Activated B cell treated with CpG ODN at 0.5 μM for 24 hours (primary cell): ENCODE measurements at regions not wholly inside any gene's neighbourhood (a gene's known extent, or its start where the extent isn't known, plus 50 kb on each side); places are given as distances from the start of the nearest gene placed in this dataset.

Source experiments
- ATAC-seq: fragments of 200-7000 bp; cut with Tn5 transposase; one replicate; pipeline ENCODE4 v1.10.0; 2021; ENCODE audit warnings: low read depth, mild to moderate bottlenecking, moderate library complexity
- CTCF ChIA-PET: fragments of 350-600 bp; sonication (Branson Sonifier 250); formaldehyde crosslinking; loops from one replicate; lab custom pipeline; 2021; ENCODE audit warnings: antibody characterized with exemption; lab: Charles Lee
- POLR2A ChIA-PET: fragments of 350-600 bp; sonication (Branson Sonifier 250); formaldehyde crosslinking; loops from one replicate; lab custom pipeline; 2021; ENCODE audit warnings: antibody characterized with exemption; lab: Charles Lee
- DNase-seq: peaks from one replicate; pipeline ENCODE4 v3.0.0; 2022
- H3K27ac Mint-ChIP-seq: one replicate; pipeline ENCODE4 v1.8.0; 2020; ENCODE audit warnings: mixed read lengths
- H3K27me3 Mint-ChIP-seq: one replicate; pipeline ENCODE4 v1.8.0; 2021; ENCODE audit warnings: mixed read lengths
- H3K36me3 Mint-ChIP-seq: one replicate; pipeline ENCODE4 v1.8.0; 2021; ENCODE audit warnings: low read depth, mixed read lengths
- H3K4me1 Mint-ChIP-seq: one replicate; pipeline ENCODE4 v1.8.0; 2021; ENCODE audit warnings: mixed read lengths
- H3K4me3 Mint-ChIP-seq: one replicate; pipeline ENCODE4 v1.8.0; 2020; ENCODE audit warnings: mild to moderate bottlenecking, mixed read lengths
- H3K9me3 Mint-ChIP-seq: one replicate; pipeline ENCODE4 v1.8.0; 2020; ENCODE audit warnings: mixed read lengths
- CTCF ChIP-seq: fragments of 200-600 bp; IDR thresholded peaks from one replicate; pipeline ENCODE4 v1.8.0; 2022; ENCODE audit warnings: antibody characterized with exemption, mild to moderate bottlenecking
- intact Hi-C: fragments of 100-400 bp; cut with micrococcal nuclease; formaldehyde crosslinking; loops from one replicate; pipeline ENCODE4 v1.15.1; 2024

GRCh38 chr10:60998932-60999331 lies 54.9 kb upstream of the RHOBTB1 start:
- ChIA-PET CTCF (no interaction called here), POLR2A (no interaction called here)
- DNase-seq = no peak
- no peak for TF ChIP-seq CTCF
- Mint-ChIP-seq H3K27me3 (peaks cover 27% of the 10 kb centered on the region), H3K9me3 (no peaks in the 10 kb centered on the region), H3K4me3 (no peak overlapping the region), H3K36me3 (no peaks in the 10 kb centered on the region), H3K27ac (no peak overlapping the region), H3K4me1 (peaks cover 8% of the 10 kb centered on the region)
- no peak for ATAC-seq
- intact Hi-C loops = no loop called here

- CTCF ChIA-PET = no interaction called here
- DNase-seq = no peak
- no peak for TF ChIP-seq CTCF
Measured at GRCh38 chr10:60994128-60994527, 50.1 kb upstream of the RHOBTB1 start.

More at GRCh38 chr10:60994128-60994527, 50.1 kb upstream of the RHOBTB1 start:
- peaks cover 5% of the 10 kb centered on the region for H3K27me3 Mint-ChIP-seq
- no peak overlapping the region for H3K4me3 Mint-ChIP-seq
- no peak overlapping the region for H3K27ac Mint-ChIP-seq
- H3K36me3 Mint-ChIP-seq = no peaks in the 10 kb centered on the region
- H3K9me3 Mint-ChIP-seq = peaks cover 6% of the 10 kb centered on the region
- H3K4me1 Mint-ChIP-seq = no peaks in the 10 kb centered on the region
- POLR2A ChIA-PET = no interaction called here
- intact Hi-C loops = no loop called here
- ATAC-seq = no peak
